Endothelial cell of umbilical vein (primary cell): ENCODE measurements at regions not wholly inside any gene's neighbourhood (a gene's known extent, or its start where the extent isn't known, plus 50 kb on each side); places are given as distances from the start of the nearest gene placed in this dataset.

ENCODE experiments used
- BruUV-seq: library from RNA; stranded (reverse); fragments of 400-500 nt; replicated peaks from 2 replicates; lab custom pipeline; 2021; lab: Mats Ljungman, UMichigan
- CTCF ChIA-PET: fragments of 300-600, 350-600 bp; sonication (Branson Sonifier 250); formaldehyde crosslinking; loops from one replicate; lab custom pipeline; 2021; ENCODE audit warnings: antibody characterized with exemption, inconsistent platforms; lab: Charles Lee
- POLR2A ChIA-PET: fragments of 300-600, 350-600 bp; sonication (Branson Sonifier 250); formaldehyde crosslinking; loops from one replicate; lab custom pipeline; 2021; ENCODE audit warnings: antibody characterized with exemption, inconsistent platforms; lab: Charles Lee
- DNase-seq: peaks from one replicate; pipeline ENCODE4 v3.0.0-alpha.2; 2011; ENCODE audit warnings: low read depth, low spot score
- FAIRE-seq: peaks from 2 replicates; lab custom pipeline; 2011; peaks lifted over from hg19 to GRCh38; lab: Jason Lieb, UNC
- H2AFZ ChIP-seq: 2 replicates; pipeline ENCODE4 v1.6.0; 2012; ENCODE audit warnings: low read depth, low read length, control low read depth, inconsistent platforms
- H3K27ac ChIP-seq: 2 replicates; pipeline ENCODE4 v1.5.1; 2011; ENCODE audit warnings: low read depth, mild to moderate bottlenecking, control low read depth, low read length, moderate library complexity; ENCODE audit not compliant: insufficient read depth
- H3K27me3 ChIP-seq, 2 experiments: 2 replicates each; pipeline versions ENCODE4 v1.6.0 to v1.6.1; 2011; ENCODE audit warnings: low read length in 2 of 2, mixed read lengths in 1 of 2; ENCODE audit not compliant: control insufficient read depth in 2 of 2, insufficient read depth in 2 of 2
- H3K36me3 ChIP-seq, 2 experiments: 2 replicates in 1 of 2; 3 replicates in 1 of 2; pipeline ENCODE4 v1.5.1; 2011; ENCODE audit warnings: low read length in 2 of 2, mild to moderate bottlenecking in 1 of 2, moderate library complexity in 1 of 2; ENCODE audit not compliant: control insufficient read depth in 2 of 2, insufficient read depth in 2 of 2; ENCODE audit errors: extremely low read depth in 1 of 2
- H3K4me1 ChIP-seq: 3 replicates; pipeline ENCODE4 v1.5.1; 2011; ENCODE audit warnings: mild to moderate bottlenecking, low read length; ENCODE audit not compliant: control insufficient read depth, insufficient read depth; ENCODE audit errors: extremely low read depth
- H3K4me2 ChIP-seq: 2 replicates; pipeline ENCODE4 v1.6.1; 2011; ENCODE audit warnings: low read length, control low read depth, mixed read lengths; ENCODE audit not compliant: insufficient read depth
- H3K4me3 ChIP-seq, 3 experiments: fragments of 200-600 bp in 1 of 3; sonication (generic), shearing (Covaris generic) in 1 of 3; replicated peaks in 1 of 3; 2 replicates each; pipeline ENCODE4 v1.5.1; 2011 to 2016; ENCODE audit warnings: control low read depth in 3 of 3, low read length in 3 of 3, mild to moderate bottlenecking in 2 of 3, inconsistent platforms in 1 of 3, low read depth in 1 of 3, moderate library complexity in 1 of 3; ENCODE audit not compliant: insufficient read depth in 1 of 3
- H3K79me2 ChIP-seq: 2 replicates; pipeline ENCODE4 v1.6.0; 2012; ENCODE audit warnings: low read length, inconsistent platforms; ENCODE audit not compliant: control insufficient read depth, insufficient read depth
- H3K9ac ChIP-seq: replicated peaks from 2 replicates; pipeline ENCODE3; 2011; ENCODE audit warnings: low read length, control low read depth; ENCODE audit not compliant: insufficient read depth; ENCODE audit errors: extremely low read depth
- H3K9me1 ChIP-seq: replicated peaks from 3 replicates; pipeline ENCODE4 v1.6.0; 2011; ENCODE audit warnings: mild to moderate bottlenecking, low read length; ENCODE audit not compliant: control insufficient read depth, insufficient read depth; ENCODE audit errors: extremely low read depth
- H3K9me3 ChIP-seq: replicated peaks from 2 replicates; pipeline ENCODE4 v1.5.1; 2012; ENCODE audit warnings: low read length, inconsistent platforms; ENCODE audit not compliant: control insufficient read depth, insufficient read depth
- H4K20me1 ChIP-seq: replicated peaks from 2 replicates; pipeline ENCODE3; 2011; ENCODE audit warnings: mild to moderate bottlenecking, low read length; ENCODE audit not compliant: control insufficient read depth, insufficient read depth; ENCODE audit errors: extremely low read depth
- EZH2 ChIP-seq: IDR thresholded peaks from 2 replicates; pipeline ENCODE4 v1.6.1; 2012; ENCODE audit warnings: borderline replicate concordance, low read depth, mild to moderate bottlenecking, moderate library complexity, low read length, inconsistent platforms; ENCODE audit not compliant: severe bottlenecking
- FOS ChIP-seq: IDR thresholded peaks from 2 replicates; pipeline ENCODE4 v1.6.1; 2011; ENCODE audit warnings: mild to moderate bottlenecking, low read length, moderate library complexity, borderline replicate concordance; ENCODE audit not compliant: insufficient read depth
- GATA2 ChIP-seq: IDR thresholded peaks from 2 replicates; pipeline ENCODE4 v1.7.0; 2011; ENCODE audit warnings: low read depth, mild to moderate bottlenecking, moderate library complexity, mixed read lengths, low read length; ENCODE audit not compliant: insufficient read length, insufficient read depth
- JUN ChIP-seq: IDR thresholded peaks from 2 replicates; pipeline ENCODE4 v1.6.1; 2011; ENCODE audit warnings: borderline replicate concordance, low read depth; ENCODE audit not compliant: insufficient read length, insufficient read depth
- MYC ChIP-seq: IDR thresholded peaks from one replicate; pipeline ENCODE4 v1.6.1; 2011; ENCODE audit warnings: mild to moderate bottlenecking, low read depth, low read length
- POLR2A ChIP-seq: IDR thresholded peaks from 2 replicates; pipeline ENCODE4 v1.6.1; 2012; ENCODE audit warnings: low read depth, mild to moderate bottlenecking, control low read depth, low read length
- POLR2AphosphoS5 ChIP-seq: IDR thresholded peaks from 2 replicates; pipeline ENCODE4 v1.6.1; 2012; ENCODE audit warnings: low read depth, mild to moderate bottlenecking, control low read depth, low read length, moderate library complexity; ENCODE audit not compliant: insufficient read depth
- dilution Hi-C: fragments of 300-500 bp; cut with MboI; formaldehyde crosslinking; loops from one replicate; pipeline ENCODE4 v1.15.0; 2019; ENCODE audit warnings: low sequenced_read_pairs; ENCODE audit not compliant: extremely low pct_ligation_motif_present
- intact Hi-C: fragments of 100-400 bp; cut with micrococcal nuclease; formaldehyde crosslinking; loops from one replicate; pipeline ENCODE4 v1.10.0; 2022
- TF ChIP-seq, protein P1 (sequence below), 2 donors: IDR thresholded peaks; 1 replicate in 1 of 2; 2 replicates in 1 of 2; pipeline ENCODE4 v1.5.1; 2011; ENCODE audit warnings: low read length in 2 of 2, mild to moderate bottlenecking in 2 of 2, moderate library complexity in 2 of 2, control low read depth in 1 of 2, inconsistent platforms in 1 of 2, low read depth in 1 of 2; ENCODE audit not compliant: insufficient read depth in 1 of 2; ENCODE audit errors: extremely low read depth in 1 of 2
- TF ChIP-seq, protein P2 (sequence below): IDR thresholded peaks from 2 replicates; pipeline ENCODE4 v1.6.1; 2011; ENCODE audit not compliant: insufficient read depth, insufficient read length

DNA sequence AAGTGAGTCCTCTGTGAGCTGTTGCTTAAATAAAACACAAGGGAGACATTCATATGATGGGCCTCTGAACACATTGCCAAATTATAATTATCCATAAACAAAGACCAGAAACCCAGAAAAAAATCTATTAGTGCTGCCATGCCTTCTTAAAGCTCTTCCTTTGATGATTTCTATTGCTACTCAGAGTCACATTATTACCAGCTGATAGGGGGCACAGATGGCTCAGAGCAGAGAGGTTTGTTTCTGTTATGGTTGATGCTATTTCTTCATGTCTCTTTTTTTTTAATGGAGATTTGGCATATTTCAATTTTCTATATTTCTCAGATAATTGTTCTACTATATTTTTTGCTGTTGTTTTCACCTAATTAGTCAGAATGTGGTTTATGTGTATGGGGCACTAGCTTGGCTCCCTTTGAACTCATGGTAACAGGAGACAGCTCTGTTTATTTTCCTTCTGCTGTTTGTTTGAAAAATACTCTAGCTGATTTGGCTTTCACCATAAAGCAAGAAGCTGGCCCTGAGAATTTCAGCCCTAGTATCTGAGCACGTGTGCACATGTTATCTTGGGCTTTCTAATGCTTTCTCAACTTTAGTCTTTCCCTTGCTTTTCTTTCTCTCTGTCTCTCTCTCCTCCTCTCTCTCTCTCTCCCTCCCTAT is 568.8 kb downstream of the PPARGC1A start:
- intact Hi-C loops (no loop called here), dilution Hi-C loops (no loop called here)
- FAIRE-seq (no peak), DNase-seq (no peak)
- no peak overlapping the region for H3K4me3 ChIP-seq
- H3K4me2 ChIP-seq: no peak overlapping the region
- BruUV-seq: no TSS peak
- no peak overlapping the region for H2AFZ ChIP-seq
- H3K9ac ChIP-seq: no peak overlapping the region
- H3K9me1 ChIP-seq: no peaks in the 10 kb centered on the region
- ChIA-PET CTCF (no interaction called here), POLR2A (no interaction called here)
- no peak overlapping the region for H3K27ac ChIP-seq
- H3K4me1 ChIP-seq: no peaks in the 10 kb centered on the region
- no peaks in the 10 kb centered on the region for H3K36me3 ChIP-seq
- H3K79me2 ChIP-seq: no peaks in the 10 kb centered on the region
- H3K27me3 ChIP-seq: no peaks in the 10 kb centered on the region
- no peaks in the 10 kb centered on the region for H3K9me3 ChIP-seq
- TF ChIP-seq JUN (no peak), FOS (no peak), MYC (no peak), GATA2 (no peak), EZH2 (no peak), POLR2A (no peak), POLR2AphosphoS5 (no peak)
- TF ChIP-seq, protein P1, sequence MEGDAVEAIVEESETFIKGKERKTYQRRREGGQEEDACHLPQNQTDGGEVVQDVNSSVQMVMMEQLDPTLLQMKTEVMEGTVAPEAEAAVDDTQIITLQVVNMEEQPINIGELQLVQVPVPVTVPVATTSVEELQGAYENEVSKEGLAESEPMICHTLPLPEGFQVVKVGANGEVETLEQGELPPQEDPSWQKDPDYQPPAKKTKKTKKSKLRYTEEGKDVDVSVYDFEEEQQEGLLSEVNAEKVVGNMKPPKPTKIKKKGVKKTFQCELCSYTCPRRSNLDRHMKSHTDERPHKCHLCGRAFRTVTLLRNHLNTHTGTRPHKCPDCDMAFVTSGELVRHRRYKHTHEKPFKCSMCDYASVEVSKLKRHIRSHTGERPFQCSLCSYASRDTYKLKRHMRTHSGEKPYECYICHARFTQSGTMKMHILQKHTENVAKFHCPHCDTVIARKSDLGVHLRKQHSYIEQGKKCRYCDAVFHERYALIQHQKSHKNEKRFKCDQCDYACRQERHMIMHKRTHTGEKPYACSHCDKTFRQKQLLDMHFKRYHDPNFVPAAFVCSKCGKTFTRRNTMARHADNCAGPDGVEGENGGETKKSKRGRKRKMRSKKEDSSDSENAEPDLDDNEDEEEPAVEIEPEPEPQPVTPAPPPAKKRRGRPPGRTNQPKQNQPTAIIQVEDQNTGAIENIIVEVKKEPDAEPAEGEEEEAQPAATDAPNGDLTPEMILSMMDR (IDR thresholded peaks at IDR 0.05; ENCODE audit: extremely low read depth in 1 of 2, insufficient read depth in 1 of 2, low read depth in 1 of 2, low read length in 2 of 2): no peak
- TF ChIP-seq, protein P2, sequence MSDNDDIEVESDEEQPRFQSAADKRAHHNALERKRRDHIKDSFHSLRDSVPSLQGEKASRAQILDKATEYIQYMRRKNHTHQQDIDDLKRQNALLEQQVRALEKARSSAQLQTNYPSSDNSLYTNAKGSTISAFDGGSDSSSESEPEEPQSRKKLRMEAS: no peak
- no peaks in the 10 kb centered on the region for H4K20me1 ChIP-seq
